ENCODE measurements at regions not wholly inside any gene's neighbourhood (a gene's known extent, or its start where the extent isn't known, plus 50 kb on each side); places are given as distances from the start of the nearest gene placed in this dataset.

DNA sequence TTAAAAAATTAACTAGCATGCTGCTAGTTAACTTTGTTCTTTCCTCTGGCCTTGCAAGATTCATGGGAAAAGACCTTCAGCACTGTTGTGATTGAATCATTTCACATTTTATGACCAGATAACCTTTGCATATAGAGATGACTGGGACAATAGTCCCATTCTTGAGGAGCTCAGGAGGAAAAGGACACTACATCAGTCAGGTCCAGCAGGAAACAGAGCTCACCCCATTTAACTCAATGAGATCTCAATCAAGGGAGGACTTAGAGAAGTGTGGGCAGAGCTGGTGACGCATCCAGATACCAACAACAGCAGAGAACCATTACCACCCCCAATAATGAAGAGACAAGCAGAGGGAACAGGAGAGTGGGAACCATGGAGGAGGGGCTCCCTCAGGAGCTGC lies 109.4 kb upstream of the GUCA2B start:
- TF ChIP-seq CHD1 (IDR thresholded peaks at IDR 0.05; ENCODE audit: low read length) = no peak
- TF ChIP-seq JUNB (CRISPR knock-in tag; conservative IDR thresholded peaks at IDR 0.05) = no peak
- no peak for TF ChIP-seq ZNF766 (CRISPR knock-in tag; conservative IDR thresholded peaks at IDR 0.05)
- TF ChIP-seq, protein P1, sequence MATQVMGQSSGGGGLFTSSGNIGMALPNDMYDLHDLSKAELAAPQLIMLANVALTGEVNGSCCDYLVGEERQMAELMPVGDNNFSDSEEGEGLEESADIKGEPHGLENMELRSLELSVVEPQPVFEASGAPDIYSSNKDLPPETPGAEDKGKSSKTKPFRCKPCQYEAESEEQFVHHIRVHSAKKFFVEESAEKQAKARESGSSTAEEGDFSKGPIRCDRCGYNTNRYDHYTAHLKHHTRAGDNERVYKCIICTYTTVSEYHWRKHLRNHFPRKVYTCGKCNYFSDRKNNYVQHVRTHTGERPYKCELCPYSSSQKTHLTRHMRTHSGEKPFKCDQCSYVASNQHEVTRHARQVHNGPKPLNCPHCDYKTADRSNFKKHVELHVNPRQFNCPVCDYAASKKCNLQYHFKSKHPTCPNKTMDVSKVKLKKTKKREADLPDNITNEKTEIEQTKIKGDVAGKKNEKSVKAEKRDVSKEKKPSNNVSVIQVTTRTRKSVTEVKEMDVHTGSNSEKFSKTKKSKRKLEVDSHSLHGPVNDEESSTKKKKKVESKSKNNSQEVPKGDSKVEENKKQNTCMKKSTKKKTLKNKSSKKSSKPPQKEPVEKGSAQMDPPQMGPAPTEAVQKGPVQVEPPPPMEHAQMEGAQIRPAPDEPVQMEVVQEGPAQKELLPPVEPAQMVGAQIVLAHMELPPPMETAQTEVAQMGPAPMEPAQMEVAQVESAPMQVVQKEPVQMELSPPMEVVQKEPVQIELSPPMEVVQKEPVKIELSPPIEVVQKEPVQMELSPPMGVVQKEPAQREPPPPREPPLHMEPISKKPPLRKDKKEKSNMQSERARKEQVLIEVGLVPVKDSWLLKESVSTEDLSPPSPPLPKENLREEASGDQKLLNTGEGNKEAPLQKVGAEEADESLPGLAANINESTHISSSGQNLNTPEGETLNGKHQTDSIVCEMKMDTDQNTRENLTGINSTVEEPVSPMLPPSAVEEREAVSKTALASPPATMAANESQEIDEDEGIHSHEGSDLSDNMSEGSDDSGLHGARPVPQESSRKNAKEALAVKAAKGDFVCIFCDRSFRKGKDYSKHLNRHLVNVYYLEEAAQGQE (IDR thresholded peaks at IDR 0.05; ENCODE audit: borderline replicate concordance) = no peak
- TF ChIP-seq, protein P1 (CRISPR knock-in tag; IDR thresholded peaks at IDR 0.05; ENCODE audit: low read depth) = no peak
- TF ChIP-seq, protein P2, sequence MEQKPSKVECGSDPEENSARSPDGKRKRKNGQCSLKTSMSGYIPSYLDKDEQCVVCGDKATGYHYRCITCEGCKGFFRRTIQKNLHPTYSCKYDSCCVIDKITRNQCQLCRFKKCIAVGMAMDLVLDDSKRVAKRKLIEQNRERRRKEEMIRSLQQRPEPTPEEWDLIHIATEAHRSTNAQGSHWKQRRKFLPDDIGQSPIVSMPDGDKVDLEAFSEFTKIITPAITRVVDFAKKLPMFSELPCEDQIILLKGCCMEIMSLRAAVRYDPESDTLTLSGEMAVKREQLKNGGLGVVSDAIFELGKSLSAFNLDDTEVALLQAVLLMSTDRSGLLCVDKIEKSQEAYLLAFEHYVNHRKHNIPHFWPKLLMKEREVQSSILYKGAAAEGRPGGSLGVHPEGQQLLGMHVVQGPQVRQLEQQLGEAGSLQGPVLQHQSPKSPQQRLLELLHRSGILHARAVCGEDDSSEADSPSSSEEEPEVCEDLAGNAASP (IDR thresholded peaks at IDR 0.05) = no peak
- TF ChIP-seq EWSR1 (IDR thresholded peaks at IDR 0.05; ENCODE audit: borderline replicate concordance, low read depth, partially characterized antibody) = no peak
- TF ChIP-seq, protein P3, sequence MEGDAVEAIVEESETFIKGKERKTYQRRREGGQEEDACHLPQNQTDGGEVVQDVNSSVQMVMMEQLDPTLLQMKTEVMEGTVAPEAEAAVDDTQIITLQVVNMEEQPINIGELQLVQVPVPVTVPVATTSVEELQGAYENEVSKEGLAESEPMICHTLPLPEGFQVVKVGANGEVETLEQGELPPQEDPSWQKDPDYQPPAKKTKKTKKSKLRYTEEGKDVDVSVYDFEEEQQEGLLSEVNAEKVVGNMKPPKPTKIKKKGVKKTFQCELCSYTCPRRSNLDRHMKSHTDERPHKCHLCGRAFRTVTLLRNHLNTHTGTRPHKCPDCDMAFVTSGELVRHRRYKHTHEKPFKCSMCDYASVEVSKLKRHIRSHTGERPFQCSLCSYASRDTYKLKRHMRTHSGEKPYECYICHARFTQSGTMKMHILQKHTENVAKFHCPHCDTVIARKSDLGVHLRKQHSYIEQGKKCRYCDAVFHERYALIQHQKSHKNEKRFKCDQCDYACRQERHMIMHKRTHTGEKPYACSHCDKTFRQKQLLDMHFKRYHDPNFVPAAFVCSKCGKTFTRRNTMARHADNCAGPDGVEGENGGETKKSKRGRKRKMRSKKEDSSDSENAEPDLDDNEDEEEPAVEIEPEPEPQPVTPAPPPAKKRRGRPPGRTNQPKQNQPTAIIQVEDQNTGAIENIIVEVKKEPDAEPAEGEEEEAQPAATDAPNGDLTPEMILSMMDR (IDR thresholded peaks at IDR 0.05 in 2 of 3, conservative IDR thresholded peaks at IDR 0.05 in 1 of 3; ENCODE audit: insufficient read depth in 2 of 3, low read depth in 1 of 3, low read length in 3 of 3) = no peak
- no peak for TF ChIP-seq PCBP2 (IDR thresholded peaks at IDR 0.05; ENCODE audit: low read depth, low read length, poor library complexity, severe bottlenecking)
- TF ChIP-seq CBX3 (IDR thresholded peaks at IDR 0.05; ENCODE audit: borderline replicate concordance in 1 of 2, low read length in 2 of 2) = no peak
- TF ChIP-seq MYC (IDR thresholded peaks at IDR 0.05; ENCODE audit: low read depth, low read length) = no peak
- no peak for TF ChIP-seq MYC (CRISPR knock-in tag; IDR thresholded peaks at IDR 0.05; ENCODE audit: borderline replicate concordance, low read depth)
